NB4 (cell line): ENCODE measurements at regions not wholly inside any gene's neighbourhood (a gene's known extent, or its start where the extent isn't known, plus 50 kb on each side); places are given as distances from the start of the nearest gene placed in this dataset.

Source experiments
- DNase-seq: peaks from one replicate; pipeline ENCODE4 v3.0.0; 2010; ENCODE audit warnings: low read depth
- H3K4me3 ChIP-seq: one replicate; pipeline ENCODE4 v1.5.1; 2011; ENCODE audit warnings: mild to moderate bottlenecking, low read depth, low read length, moderate library complexity
- MYC ChIP-seq: IDR thresholded peaks from 2 replicates; pipeline ENCODE4 v1.6.1; 2011; ENCODE audit warnings: low read depth, low read length
- POLR2A ChIP-seq: IDR thresholded peaks from 2 replicates; pipeline ENCODE4 v1.6.1; 2011; ENCODE audit warnings: mild to moderate bottlenecking; ENCODE audit not compliant: insufficient read length; ENCODE audit errors: extremely low read depth
- TF ChIP-seq, protein P1 (sequence below): IDR thresholded peaks from one replicate; pipeline ENCODE4 v1.5.1; 2012; ENCODE audit warnings: low read depth, low read length
- TF ChIP-seq, protein P2 (sequence below): IDR thresholded peaks from 2 replicates; pipeline ENCODE4 v1.6.1; 2011; ENCODE audit warnings: low read depth, low read length

DNA sequence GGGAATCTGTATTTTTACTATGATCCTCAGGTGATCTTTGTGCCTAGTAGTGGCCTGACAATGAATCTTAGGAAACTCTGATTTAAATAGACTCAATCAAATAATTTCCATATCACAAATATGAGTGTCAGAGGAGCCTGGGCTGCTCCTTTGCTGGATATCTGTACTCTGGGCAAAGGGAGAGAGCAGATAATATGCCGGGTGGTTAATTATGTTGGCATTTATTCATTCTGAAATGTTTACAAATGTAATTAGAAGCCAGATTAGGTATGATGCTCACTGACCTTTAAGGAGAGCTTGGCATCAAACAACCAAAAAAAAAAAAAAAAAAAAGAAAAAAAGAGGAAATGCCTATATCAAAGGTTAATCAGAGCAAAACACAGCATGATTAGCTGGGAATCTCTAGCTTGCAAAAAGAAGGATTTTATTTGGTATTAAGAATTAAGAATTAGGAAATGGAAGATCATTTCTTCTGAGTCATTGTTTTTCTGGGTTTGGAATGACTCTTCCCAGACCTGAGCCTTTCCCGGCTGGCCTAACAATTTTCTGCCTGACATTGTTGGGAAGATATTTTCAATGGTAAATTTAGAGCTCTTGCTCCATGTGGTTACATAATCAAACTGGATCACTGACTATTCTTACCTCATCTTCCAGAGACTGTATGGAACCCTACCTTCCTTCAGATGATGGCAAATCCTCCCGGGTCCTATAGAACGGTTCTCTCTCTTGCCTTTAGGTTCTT, 365.3 kb downstream of the REEP3 start:
- DNase-seq = no peak
- H3K4me3 ChIP-seq = no peak overlapping the region
- TF ChIP-seq, protein P1, sequence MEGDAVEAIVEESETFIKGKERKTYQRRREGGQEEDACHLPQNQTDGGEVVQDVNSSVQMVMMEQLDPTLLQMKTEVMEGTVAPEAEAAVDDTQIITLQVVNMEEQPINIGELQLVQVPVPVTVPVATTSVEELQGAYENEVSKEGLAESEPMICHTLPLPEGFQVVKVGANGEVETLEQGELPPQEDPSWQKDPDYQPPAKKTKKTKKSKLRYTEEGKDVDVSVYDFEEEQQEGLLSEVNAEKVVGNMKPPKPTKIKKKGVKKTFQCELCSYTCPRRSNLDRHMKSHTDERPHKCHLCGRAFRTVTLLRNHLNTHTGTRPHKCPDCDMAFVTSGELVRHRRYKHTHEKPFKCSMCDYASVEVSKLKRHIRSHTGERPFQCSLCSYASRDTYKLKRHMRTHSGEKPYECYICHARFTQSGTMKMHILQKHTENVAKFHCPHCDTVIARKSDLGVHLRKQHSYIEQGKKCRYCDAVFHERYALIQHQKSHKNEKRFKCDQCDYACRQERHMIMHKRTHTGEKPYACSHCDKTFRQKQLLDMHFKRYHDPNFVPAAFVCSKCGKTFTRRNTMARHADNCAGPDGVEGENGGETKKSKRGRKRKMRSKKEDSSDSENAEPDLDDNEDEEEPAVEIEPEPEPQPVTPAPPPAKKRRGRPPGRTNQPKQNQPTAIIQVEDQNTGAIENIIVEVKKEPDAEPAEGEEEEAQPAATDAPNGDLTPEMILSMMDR = no peak
- TF ChIP-seq, protein P2, sequence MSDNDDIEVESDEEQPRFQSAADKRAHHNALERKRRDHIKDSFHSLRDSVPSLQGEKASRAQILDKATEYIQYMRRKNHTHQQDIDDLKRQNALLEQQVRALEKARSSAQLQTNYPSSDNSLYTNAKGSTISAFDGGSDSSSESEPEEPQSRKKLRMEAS = no peak
- TF ChIP-seq POLR2A (no peak), MYC (no peak)

DNA sequence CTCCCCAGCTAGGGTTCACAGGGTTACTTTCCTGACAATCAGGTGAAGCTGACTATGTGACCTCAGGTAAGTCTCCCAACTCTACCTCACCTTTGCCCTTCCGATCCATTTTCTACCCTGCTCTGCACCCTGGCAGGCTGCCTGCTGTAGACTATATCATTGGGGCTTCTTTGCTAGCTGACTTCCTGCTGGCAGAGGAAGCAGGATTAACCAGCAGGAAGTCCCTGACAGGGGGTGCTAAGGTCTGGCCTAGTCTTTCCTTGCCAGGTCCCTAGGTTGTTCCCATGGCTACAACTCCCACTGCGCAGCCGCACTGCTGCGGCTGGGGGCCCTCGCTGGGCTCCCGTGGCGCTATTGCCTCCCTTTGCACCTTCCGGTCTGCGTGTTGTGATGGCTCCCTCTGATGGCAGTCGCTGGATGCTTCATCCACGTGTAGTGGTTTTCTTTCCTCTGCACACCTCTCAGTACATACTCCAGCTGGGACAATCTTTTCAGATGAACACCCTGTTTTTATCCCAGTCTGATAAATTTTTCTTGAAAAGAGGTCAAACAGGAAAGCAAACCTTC, 365.9 kb downstream of the REEP3 start:
- no peak overlapping the region for H3K4me3 ChIP-seq
- peak; percentile 9 for DNase-seq
- no peak for TF ChIP-seq POLR2A
- TF ChIP-seq, protein P1 = peak; percentile 19

DNA sequence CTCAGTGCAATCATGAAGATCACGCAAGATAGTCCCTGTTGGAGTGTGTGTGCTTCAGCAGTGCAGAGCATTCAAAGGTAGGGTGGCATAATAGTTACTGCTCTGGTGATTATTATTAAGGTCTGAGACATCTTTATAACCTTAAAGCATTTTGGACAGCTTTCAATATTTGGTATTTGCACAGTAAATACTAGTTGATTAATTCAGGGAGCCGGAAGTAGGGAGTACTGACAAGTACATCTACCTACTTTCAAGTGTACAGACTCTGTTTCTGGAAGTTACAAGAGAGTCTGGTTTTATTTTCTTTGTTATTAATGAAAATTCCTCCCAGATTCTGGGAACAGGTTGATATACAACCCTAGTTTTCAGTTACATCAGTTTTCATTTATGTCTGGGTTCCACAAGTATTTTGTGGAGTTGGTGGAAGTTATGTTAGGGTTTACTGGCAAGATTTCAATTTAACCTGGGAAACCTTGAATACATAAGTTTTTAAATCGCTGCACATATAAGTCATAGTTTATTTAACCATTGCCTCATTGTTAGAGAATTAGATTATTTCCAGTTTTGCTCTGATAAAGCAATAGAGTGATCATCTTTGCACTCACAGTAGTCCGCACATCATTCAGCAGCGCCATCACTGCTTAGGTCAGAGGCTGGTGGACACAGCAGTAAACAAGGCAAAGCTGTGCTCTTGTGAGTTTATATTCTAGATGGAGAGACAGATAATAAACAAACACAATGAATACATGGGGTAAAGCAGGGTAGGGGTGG, 366.6 kb downstream of the REEP3 start:
- no peak for DNase-seq
- TF ChIP-seq, protein P1 = no peak
- TF ChIP-seq POLR2A (no peak), MYC (no peak)
- TF ChIP-seq, protein P2 = no peak
- no peak overlapping the region for H3K4me3 ChIP-seq

DNA sequence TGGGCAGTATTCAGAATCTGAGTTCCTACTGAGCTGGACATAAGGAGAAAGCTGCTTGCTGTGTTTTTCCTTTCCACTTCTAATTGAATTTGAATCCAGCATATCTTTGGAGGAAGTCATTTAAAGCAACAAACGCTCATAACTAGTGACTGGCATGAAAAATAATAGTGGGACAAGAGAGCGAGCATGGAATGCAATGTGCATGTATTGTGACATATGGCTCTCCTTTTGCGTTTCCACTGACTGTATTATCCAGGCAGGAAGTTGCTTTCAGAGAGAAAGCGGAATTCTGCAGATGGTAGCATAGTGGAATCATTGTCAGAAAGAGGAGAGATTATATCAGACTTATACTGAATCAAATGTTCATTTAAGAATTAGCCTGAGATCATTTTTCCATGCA, 368.6 kb downstream of the REEP3 start:
- TF ChIP-seq POLR2A (no peak), MYC (no peak)
- TF ChIP-seq, protein P1 = no peak
- TF ChIP-seq, protein P2 = no peak

GRCh38 chr10:63896992-63897391, 375.8 kb downstream of the REEP3 start:
- DNase-seq = no peak
- no peak overlapping the region for H3K4me3 ChIP-seq
- TF ChIP-seq, protein P2 = no peak
- TF ChIP-seq MYC = no peak

More for the DNA sequence above, 368.6 kb downstream of the REEP3 start:
- no peak overlapping the region for H3K4me3 ChIP-seq
- DNase-seq = no peak

DNA sequence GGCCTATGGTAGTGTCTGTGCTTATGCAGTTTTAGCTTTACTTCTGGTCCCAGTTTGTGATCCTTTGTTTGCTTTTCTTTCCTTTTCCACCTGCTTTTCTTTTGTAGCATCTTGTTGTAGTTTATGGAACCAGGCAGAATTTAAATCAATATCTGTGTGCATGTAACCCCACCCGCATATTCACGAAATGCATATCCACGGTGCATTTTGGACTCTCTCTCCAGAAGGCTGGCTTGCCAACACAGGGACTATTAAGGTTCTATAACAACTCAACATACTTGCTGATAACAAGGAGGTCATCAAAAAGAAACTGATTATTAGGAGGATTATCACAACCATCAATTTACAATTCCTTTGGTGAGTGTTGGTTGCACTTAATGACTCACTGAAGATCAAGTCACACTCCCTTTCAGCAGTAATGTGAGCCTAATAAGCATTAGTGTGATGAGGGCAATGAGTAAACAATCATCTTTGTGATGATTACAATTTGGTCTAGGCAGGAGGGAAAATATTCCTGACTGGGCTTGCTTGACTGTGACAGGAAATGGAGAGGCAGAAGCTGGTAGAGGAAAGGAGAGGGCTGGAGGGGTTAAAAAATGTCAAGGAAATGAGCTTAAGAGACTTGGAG, 378.6 kb downstream of the REEP3 start:
- TF ChIP-seq MYC (no peak), POLR2A (no peak)
- TF ChIP-seq, protein P2 = no peak
- TF ChIP-seq, protein P1 = no peak
- H3K4me3 ChIP-seq = no peak overlapping the region
- DNase-seq = no peak
